NT2/D1 (cell line): ENCODE measurements at regions not wholly inside any gene's neighbourhood (a gene's known extent, or its start where the extent isn't known, plus 50 kb on each side); places are given as distances from the start of the nearest gene placed in this dataset.
"Not testable (repeated sequence)": the region's sequence is repeated elsewhere in the genome, so short reads cannot be mapped to it uniquely, and the experiment has no call there.

Source experiments
- DNase-seq: peaks from one replicate; pipeline ENCODE4 v3.0.0-alpha.2; 2011; ENCODE audit warnings: low read depth, low spot score
- H3K27me3 ChIP-seq: 2 replicates; pipeline ENCODE4 v1.6.0; 2011; ENCODE audit warnings: mild to moderate bottlenecking; ENCODE audit not compliant: insufficient read length, insufficient read depth
- H3K36me3 ChIP-seq: 2 replicates; pipeline ENCODE4 v1.6.1; 2011; ENCODE audit warnings: mild to moderate bottlenecking, low read length, mixed read lengths; ENCODE audit not compliant: insufficient read depth, insufficient read length
- H3K4me1 ChIP-seq: 2 replicates; pipeline ENCODE4 v1.5.1; 2011; ENCODE audit not compliant: insufficient read depth, insufficient read length
- H3K4me3 ChIP-seq: 2 replicates; pipeline ENCODE4 v1.5.1; 2011; ENCODE audit warnings: low read depth; ENCODE audit not compliant: insufficient read length
- H3K9ac ChIP-seq: 2 replicates; pipeline ENCODE4 v1.6.0; 2011; ENCODE audit warnings: low read depth; ENCODE audit not compliant: insufficient read length
- H3K9me3 ChIP-seq: 2 replicates; pipeline ENCODE4 v1.5.1; 2011; ENCODE audit warnings: mild to moderate bottlenecking, low read length; ENCODE audit not compliant: insufficient read depth
- SUZ12 ChIP-seq: IDR thresholded peaks from 2 replicates; pipeline ENCODE4 v1.6.1; 2011; ENCODE audit not compliant: insufficient read length, insufficient read depth; ENCODE audit errors: extremely low read depth
- YY1 ChIP-seq: IDR thresholded peaks from 2 replicates; pipeline ENCODE4 v1.6.1; 2011; ENCODE audit not compliant: insufficient read length, insufficient read depth
- ZNF274 ChIP-seq: IDR thresholded peaks from 2 replicates; pipeline ENCODE4 v1.6.1; 2011; ENCODE audit warnings: mild to moderate bottlenecking, low read depth, low read length

- Histone ChIP-seq H3K9me3 (no peaks in the 10 kb centered on the region), H3K36me3 (no peaks in the 10 kb centered on the region), H3K9ac (no peak overlapping the region), H3K4me3 (no peak overlapping the region), H3K4me1 (no peaks in the 10 kb centered on the region), H3K27me3 (no peaks in the 10 kb centered on the region)
- TF ChIP-seq YY1, result no peak
- TF ChIP-seq ZNF274, result no peak
- TF ChIP-seq SUZ12, result no peak
- peak; percentile 35 for DNase-seq
Observed at GRCh38 chr11:39365809-39366436, 2093.5 kb downstream of the LRRC4C start.

GRCh38 chr11:39363571-39363970, 2095.9 kb downstream of the LRRC4C start:
- Histone ChIP-seq H3K9ac (no peak overlapping the region), H3K4me3 (no peak overlapping the region), H3K9me3 (no peaks in the 10 kb centered on the region), H3K4me1 (no peaks in the 10 kb centered on the region), H3K36me3 (no peaks in the 10 kb centered on the region), H3K27me3 (no peaks in the 10 kb centered on the region)
- DNase-seq, result no peak
- TF ChIP-seq YY1 (no peak), ZNF274 (no peak)

GRCh38 chr11:39361557-39361956, 2097.9 kb downstream of the LRRC4C start:
- Histone ChIP-seq H3K4me3 (no peak overlapping the region), H3K9me3 (no peaks in the 10 kb centered on the region), H3K9ac (no peak overlapping the region), H3K36me3 (no peaks in the 10 kb centered on the region), H3K4me1 (no peaks in the 10 kb centered on the region), H3K27me3 (no peaks in the 10 kb centered on the region)
- TF ChIP-seq YY1 (no peak), ZNF274 (no peak), SUZ12 (no peak)
- no peak for DNase-seq

GRCh38 chr11:39345834-39346442, 2113.5 kb downstream of the LRRC4C start:
- DNase-seq, result no peak
- Histone ChIP-seq H3K9me3 (0 out of 2 replicates have a peak, but pooled peaks cover 2% of the 10 kb centered on the region), H3K4me1 (no peaks in the 10 kb centered on the region), H3K9ac (no peak overlapping the region), H3K27me3 (no peaks in the 10 kb centered on the region), H3K4me3 (no peak overlapping the region), H3K36me3 (no peaks in the 10 kb centered on the region)
- TF ChIP-seq SUZ12 (no peak), ZNF274 (no peak), YY1 (no peak)

- H3K9me3 ChIP-seq, result peaks cover 16% of the 10 kb centered on the region; the same call in 1 of the 2 replicates
- H3K4me1 ChIP-seq, result no peaks in the 10 kb centered on the region
- TF ChIP-seq SUZ12 (no peak), YY1 (no peak), ZNF274 (no peak)
- no peak overlapping the region for H3K4me3 ChIP-seq
- H3K27me3 ChIP-seq, result no peaks in the 10 kb centered on the region
- H3K9ac ChIP-seq, result no peak overlapping the region
- no peaks in the 10 kb centered on the region for H3K36me3 ChIP-seq
- no peak for DNase-seq
Observed at GRCh38 chr11:39341461-39341860, 2118.0 kb downstream of the LRRC4C start.

GRCh38 chr11:39333006-39333405, 2126.4 kb downstream of the LRRC4C start:
- not testable (repeated sequence) for DNase-seq, H3K36me3 ChIP-seq, H3K4me1 ChIP-seq, H3K27me3 ChIP-seq, H3K9ac ChIP-seq, H3K4me3 ChIP-seq
- peaks cover 15% of the 10 kb centered on the region for H3K9me3 ChIP-seq

- H3K27me3 ChIP-seq, result no peaks in the 10 kb centered on the region
- DNase-seq, result no peak
- no peak overlapping the region for H3K9ac ChIP-seq
Observed at GRCh38 chr11:39327302-39327701, 2132.2 kb downstream of the LRRC4C start.

GRCh38 chr11:39311888-39312287, 2147.6 kb downstream of the LRRC4C start:
- H3K4me3 ChIP-seq, DNase-seq, H3K9ac ChIP-seq, H3K27me3 ChIP-seq, H3K36me3 ChIP-seq, H3K4me1 ChIP-seq, H3K9me3 ChIP-seq: not testable (repeated sequence)

More at GRCh38 chr11:39327302-39327701, 2132.2 kb downstream of the LRRC4C start:
- H3K4me1 ChIP-seq, result no peaks in the 10 kb centered on the region
- no peak for TF ChIP-seq YY1
- TF ChIP-seq SUZ12, result no peak
- TF ChIP-seq ZNF274, result no peak
- H3K36me3 ChIP-seq, result no peaks in the 10 kb centered on the region
- H3K4me3 ChIP-seq, result no peak overlapping the region
- H3K9me3 ChIP-seq, result no peaks in the 10 kb centered on the region
